Activated naive CD4-positive, alpha-beta T cell treated with anti-CD3 and anti-CD28 coated beads for 36 hours (primary cell): ENCODE measurements at regions not wholly inside any gene's neighbourhood (a gene's known extent, or its start where the extent isn't known, plus 50 kb on each side); places are given as distances from the start of the nearest gene placed in this dataset.
"Not testable (repeated sequence)": the region's sequence is repeated elsewhere in the genome, so short reads cannot be mapped to it uniquely, and the experiment has no call there.

ENCODE experiments used
- CTCF ChIA-PET: fragments of 350-600 bp; sonication (Branson Sonifier 250); formaldehyde crosslinking; loops from one replicate; lab custom pipeline; 2021; ENCODE audit warnings: antibody characterized with exemption; lab: Charles Lee
- DNase-seq: peaks from one replicate; pipeline ENCODE4 v3.0.0-alpha.2; 2020
- H3K27ac Mint-ChIP-seq: one replicate; pipeline ENCODE4 v1.8.0; 2021; ENCODE audit warnings: mild to moderate bottlenecking, mixed read lengths
- H3K27me3 Mint-ChIP-seq: one replicate; pipeline ENCODE4 v1.8.0; 2021; ENCODE audit warnings: low read depth, mixed read lengths
- H3K36me3 Mint-ChIP-seq: one replicate; pipeline ENCODE4 v1.8.0; 2021; ENCODE audit warnings: low read depth, mixed read lengths
- H3K4me1 Mint-ChIP-seq: one replicate; pipeline ENCODE4 v1.8.0; 2021; ENCODE audit warnings: low read depth, mixed read lengths
- H3K4me3 Mint-ChIP-seq: one replicate; pipeline ENCODE4 v1.8.0; 2021; ENCODE audit warnings: mild to moderate bottlenecking, moderate library complexity, mixed read lengths
- H3K9me3 Mint-ChIP-seq: one replicate; pipeline ENCODE4 v1.8.0; 2021; ENCODE audit warnings: mixed read lengths
- intact Hi-C: fragments of 100-400 bp; cut with micrococcal nuclease; formaldehyde crosslinking; loops from one replicate; pipeline ENCODE4 v1.15.1; 2023

GRCh38 chr16:10257642-10258251 is 75.5 kb upstream of the GRIN2A start:
- CTCF ChIA-PET: interaction anchor here (0.5 to 3.8 kb wide), 17 partner anchors 9 to 1711 kb away, joined by 3 to 18 read pairs (median 4); no protein-coding TSS in a partner anchor
- intact Hi-C loops: loop anchor here (1.0 to 5.0 kb wide), 3 partner anchors 57 to 660 kb away; no protein-coding TSS in a partner anchor
- DNase-seq, H3K36me3 Mint-ChIP-seq, H3K4me3 Mint-ChIP-seq, H3K27ac Mint-ChIP-seq, H3K4me1 Mint-ChIP-seq, H3K27me3 Mint-ChIP-seq, H3K9me3 Mint-ChIP-seq: not testable (repeated sequence)

- H3K27me3 Mint-ChIP-seq, H3K9me3 Mint-ChIP-seq: not testable (repeated sequence)
- intact Hi-C loops: loop anchor here (5.0 kb wide), 1 partner anchor 658 kb away; no protein-coding TSS in a partner anchor
These were observed 76.8 kb upstream of the GRIN2A start for GRCh38 chr16:10258930-10259603.

DNA sequence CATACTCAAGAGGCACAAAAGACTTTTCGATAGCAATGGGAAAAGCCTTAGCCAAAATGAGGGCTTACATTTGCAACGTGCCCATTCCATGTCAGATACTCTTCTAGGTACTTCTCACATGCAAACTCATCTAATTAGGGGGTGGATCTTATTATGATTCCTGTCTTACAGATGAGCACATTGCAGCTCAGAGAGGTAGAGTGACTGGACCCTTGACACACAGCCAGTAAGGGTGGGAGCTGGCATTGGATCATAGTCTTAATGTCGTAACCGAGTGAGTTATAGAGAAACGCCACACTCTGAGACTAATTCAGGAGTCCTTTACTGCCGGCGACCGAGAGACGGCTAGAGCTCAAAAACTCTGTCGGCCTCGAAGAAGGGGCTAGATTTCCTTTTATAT is 78.8 kb upstream of the GRIN2A start:
- H3K9me3 Mint-ChIP-seq: no peaks in the 10 kb centered on the region
- no peaks in the 10 kb centered on the region for H3K36me3 Mint-ChIP-seq
- intact Hi-C loops: no loop called here
- DNase-seq: no peak
- CTCF ChIA-PET: no interaction called here
- H3K4me3 Mint-ChIP-seq: no peak overlapping the region
- peaks cover 8% of the 10 kb centered on the region for H3K4me1 Mint-ChIP-seq
- H3K27ac Mint-ChIP-seq: no peak overlapping the region
- H3K27me3 Mint-ChIP-seq: no peaks in the 10 kb centered on the region

More at GRCh38 chr16:10258930-10259603, 76.8 kb upstream of the GRIN2A start:
- not testable (repeated sequence) for H3K4me3 Mint-ChIP-seq, H3K4me1 Mint-ChIP-seq, H3K36me3 Mint-ChIP-seq, DNase-seq, H3K27ac Mint-ChIP-seq
- CTCF ChIA-PET: interaction anchor here (1.8 to 3.8 kb wide), 2 partner anchors 244 to 251 kb away, joined by 5 to 18 read pairs; no protein-coding TSS in a partner anchor

- H3K36me3 Mint-ChIP-seq, DNase-seq, H3K9me3 Mint-ChIP-seq, H3K4me3 Mint-ChIP-seq, H3K27me3 Mint-ChIP-seq, intact Hi-C loops, H3K27ac Mint-ChIP-seq: not testable (repeated sequence)
- CTCF ChIA-PET: interaction anchor here (0.9 kb wide), 1 partner anchor 248 kb away, joined by 4 read pairs; no protein-coding TSS in a partner anchor
- peaks cover 10% of the 10 kb centered on the region for H3K4me1 Mint-ChIP-seq
These were observed 79.3 kb upstream of the GRIN2A start for GRCh38 chr16:10261526-10261925.

DNA sequence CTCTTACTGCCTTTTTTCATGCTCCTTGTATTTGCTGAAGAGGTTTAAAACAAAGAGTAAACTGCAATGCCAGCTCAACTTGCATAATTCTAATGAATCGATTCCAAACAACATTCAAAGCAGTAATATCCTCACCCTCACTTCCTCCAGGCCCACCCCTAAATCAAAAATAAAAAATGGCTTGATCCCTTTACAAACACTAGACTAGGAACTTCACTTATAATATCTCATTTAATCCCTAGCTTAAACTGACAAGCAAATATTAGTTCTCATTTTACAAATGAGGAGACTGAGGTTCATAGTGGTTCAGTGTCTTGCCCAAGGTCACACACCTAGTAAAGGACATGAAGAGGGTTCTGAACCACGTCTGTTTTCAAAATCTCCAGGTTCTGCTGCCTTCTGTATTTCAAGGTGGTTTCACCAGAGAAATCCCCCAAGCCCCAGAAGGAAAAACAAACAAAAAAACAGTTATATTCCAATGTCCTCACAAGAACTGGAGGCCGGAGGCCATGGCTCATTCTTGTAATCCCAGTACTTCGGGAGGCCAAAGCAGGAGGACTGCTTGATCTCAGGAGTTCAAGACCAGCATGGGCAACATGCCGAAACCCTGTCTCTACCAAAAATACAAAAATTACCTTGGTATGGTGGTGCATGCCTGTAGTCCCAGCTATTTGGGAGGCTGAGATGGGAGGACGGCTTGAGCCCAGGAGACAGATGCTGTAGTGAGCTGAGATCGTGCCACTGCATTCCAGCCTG is 80.3 kb upstream of the GRIN2A start:
- Mint-ChIP-seq H3K4me3 (no peak overlapping the region), H3K36me3 (no peaks in the 10 kb centered on the region), H3K27me3 (no peaks in the 10 kb centered on the region), H3K9me3 (no peaks in the 10 kb centered on the region), H3K4me1 (peaks cover 10% of the 10 kb centered on the region), H3K27ac (no peak overlapping the region)
- DNase-seq: no peak
- CTCF ChIA-PET: interaction anchor here (0.7 to 0.9 kb wide), 2 partner anchors 247 kb away, joined by 3 to 4 read pairs; no protein-coding TSS in a partner anchor
- intact Hi-C loops: no loop called here

GRCh38 chr16:10265770-10266615 is 83.8 kb upstream of the GRIN2A start:
- peaks cover 10% of the 10 kb centered on the region for H3K4me1 Mint-ChIP-seq
- H3K27me3 Mint-ChIP-seq: no peaks in the 10 kb centered on the region
- DNase-seq: no peak
- no peak overlapping the region for H3K27ac Mint-ChIP-seq
- H3K9me3 Mint-ChIP-seq: peaks cover 4% of the 10 kb centered on the region
- H3K4me3 Mint-ChIP-seq: no peak overlapping the region
- CTCF ChIA-PET: interaction anchor here (1.3 kb wide), 1 partner anchor 9 kb away, joined by 6 read pairs; no protein-coding TSS in a partner anchor
- intact Hi-C loops: loop anchor here (2.0 to 5.0 kb wide), 2 partner anchors 49 to 121 kb away; partner anchors contain the start of gene ATF7IP2
- no peaks in the 10 kb centered on the region for H3K36me3 Mint-ChIP-seq

DNA sequence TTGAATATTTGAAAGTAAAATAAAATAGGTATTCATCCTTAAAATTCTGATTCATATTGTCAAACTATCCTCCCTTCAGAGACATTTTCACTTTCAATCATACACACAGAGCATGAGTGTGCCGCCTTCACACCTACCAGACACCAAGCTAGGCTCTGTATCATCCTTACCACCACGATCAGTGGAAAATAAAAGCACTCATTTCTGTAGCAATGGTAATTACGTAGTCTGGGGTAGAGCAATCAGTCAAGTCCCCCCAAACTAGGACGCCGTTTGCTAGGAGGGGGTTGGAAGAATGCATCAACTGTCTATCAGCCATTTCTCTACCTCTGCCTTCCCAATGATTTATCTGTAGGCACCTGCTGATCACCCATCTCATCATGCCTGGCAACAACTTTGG is 84.6 kb upstream of the GRIN2A start:
- Mint-ChIP-seq H3K36me3 (no peaks in the 10 kb centered on the region), H3K27me3 (no peaks in the 10 kb centered on the region), H3K27ac (no peak overlapping the region), H3K4me1 (peaks cover 10% of the 10 kb centered on the region), H3K9me3 (peaks cover 4% of the 10 kb centered on the region), H3K4me3 (no peak overlapping the region)
- CTCF ChIA-PET: interaction anchor here (1.3 kb wide), 1 partner anchor 9 kb away, joined by 6 read pairs; no protein-coding TSS in a partner anchor
- DNase-seq: peak; percentile 61
- intact Hi-C loops: loop anchor here (5.0 kb wide), 1 partner anchor 120 kb away; the partner anchor contains the start of gene ATF7IP2

GRCh38 chr16:10269632-10270031 is 87.4 kb upstream of the GRIN2A start:
- CTCF ChIA-PET: interaction anchor here (1.4 kb wide), 1 partner anchor 254 kb away, joined by 4 read pairs; no protein-coding TSS in a partner anchor
- Mint-ChIP-seq H3K27ac (no peak overlapping the region), H3K27me3 (no peaks in the 10 kb centered on the region), H3K4me1 (peaks cover 10% of the 10 kb centered on the region), H3K36me3 (no peaks in the 10 kb centered on the region), H3K4me3 (no peak overlapping the region), H3K9me3 (peaks cover 6% of the 10 kb centered on the region)
- DNase-seq: no peak
- intact Hi-C loops: loop anchor here (5.0 kb wide), 1 partner anchor 118 kb away; the partner anchor contains the start of gene ATF7IP2

- not testable (repeated sequence) for H3K36me3 Mint-ChIP-seq, H3K4me3 Mint-ChIP-seq
These were observed 90.1 kb upstream of the GRIN2A start for GRCh38 chr16:10272250-10272854.

GRCh38 chr16:10275214-10275996 is 93.2 kb upstream of the GRIN2A start:
- H3K36me3 Mint-ChIP-seq, H3K4me3 Mint-ChIP-seq, H3K4me1 Mint-ChIP-seq, intact Hi-C loops, CTCF ChIA-PET, H3K27me3 Mint-ChIP-seq: not testable (repeated sequence)
- Mint-ChIP-seq H3K27ac (peak overlapping the region; percentile 6), H3K9me3 (peaks cover 19% of the 10 kb centered on the region)
- DNase-seq: peak; percentile 25

More at GRCh38 chr16:10272250-10272854, 90.1 kb upstream of the GRIN2A start:
- H3K27me3 Mint-ChIP-seq, intact Hi-C loops, DNase-seq, H3K4me1 Mint-ChIP-seq, H3K27ac Mint-ChIP-seq: not testable (repeated sequence)
- peaks cover 11% of the 10 kb centered on the region for H3K9me3 Mint-ChIP-seq
- CTCF ChIA-PET: interaction anchor here (0.6 to 0.7 kb wide), 2 partner anchors 17 to 22 kb away, joined by 6 read pairs; no protein-coding TSS in a partner anchor
